Smooth muscle cell (in vitro differentiated cells): ENCODE measurements at regions not wholly inside any gene's neighbourhood (a gene's known extent, or its start where the extent isn't known, plus 50 kb on each side); places are given as distances from the start of the nearest gene placed in this dataset.

Experiments
- DNase-seq: peaks from one replicate; lab custom pipeline; 2025; ENCODE audit not compliant: unreplicated experiment; lab: John Stamatoyannopoulos, UW
- H2AFZ ChIP-seq: fragments of 200-600 bp; sonication (generic); 2 replicates; pipeline ENCODE4 v1.6.0; 2016; ENCODE audit warnings: antibody characterized with exemption, low read depth, mild to moderate bottlenecking
- H3F3A ChIP-seq: fragments of 200-600 bp; sonication (generic); 2 replicates; pipeline ENCODE4 v1.6.0; 2017; ENCODE audit warnings: antibody characterized with exemption, low read depth
- H3K27ac ChIP-seq: fragments of 200-600 bp; sonication (generic); 2 replicates; pipeline ENCODE4 v1.5.1; 2016; ENCODE audit warnings: low read depth, mild to moderate bottlenecking
- H3K27me3 ChIP-seq: fragments of 200-600 bp; sonication (generic); 2 replicates; pipeline ENCODE4 v1.6.1; 2016; ENCODE audit warnings: low read depth, mild to moderate bottlenecking
- H3K36me3 ChIP-seq: fragments of 200-600 bp; sonication (generic); 2 replicates; pipeline ENCODE4 v1.5.1; 2016; ENCODE audit warnings: low read depth
- H3K4me1 ChIP-seq: fragments of 200-600 bp; sonication (generic); 2 replicates; pipeline ENCODE4 v1.5.1; 2016; ENCODE audit warnings: low read depth
- H3K4me2 ChIP-seq: fragments of 200-600 bp; sonication (generic); 2 replicates; pipeline ENCODE4 v1.6.0; 2016; ENCODE audit warnings: mild to moderate bottlenecking
- H3K4me3 ChIP-seq: fragments of 200-600 bp; sonication (generic); 2 replicates; pipeline ENCODE4 v1.5.1; 2016; ENCODE audit warnings: mild to moderate bottlenecking
- H3K79me2 ChIP-seq: fragments of 200-600 bp; sonication (generic); 2 replicates; pipeline ENCODE4 v1.6.0; 2016; ENCODE audit warnings: low read depth, mild to moderate bottlenecking
- H3K9ac ChIP-seq: fragments of 200-600 bp; sonication (generic); 2 replicates; pipeline ENCODE4 v1.6.0; 2016; ENCODE audit warnings: low read depth
- H3K9me3 ChIP-seq: fragments of 200-600 bp; sonication (generic); replicated peaks from 2 replicates; pipeline ENCODE4 v1.5.1; 2016; ENCODE audit warnings: low read depth
- H4K20me1 ChIP-seq: fragments of 200-600 bp; sonication (generic); 2 replicates; pipeline ENCODE4 v1.6.0; 2016; ENCODE audit warnings: low read depth
- WGBS: methylation state at CpG from one replicate; pipeline ENCODE4 v1.1.7; 2016; ENCODE audit warnings: low lambda C conversion rate; 5-methylcytosine and 5-hydroxymethylcytosine counted together
- TF ChIP-seq, protein P1 (sequence below): fragments of 200-600 bp; sonication (generic); IDR thresholded peaks from 2 replicates; pipeline ENCODE4 v1.5.1; 2017; ENCODE audit warnings: borderline replicate concordance, mild to moderate bottlenecking, antibody characterized with exemption; ENCODE audit not compliant: insufficient read depth, poor library complexity, severe bottlenecking

DNA sequence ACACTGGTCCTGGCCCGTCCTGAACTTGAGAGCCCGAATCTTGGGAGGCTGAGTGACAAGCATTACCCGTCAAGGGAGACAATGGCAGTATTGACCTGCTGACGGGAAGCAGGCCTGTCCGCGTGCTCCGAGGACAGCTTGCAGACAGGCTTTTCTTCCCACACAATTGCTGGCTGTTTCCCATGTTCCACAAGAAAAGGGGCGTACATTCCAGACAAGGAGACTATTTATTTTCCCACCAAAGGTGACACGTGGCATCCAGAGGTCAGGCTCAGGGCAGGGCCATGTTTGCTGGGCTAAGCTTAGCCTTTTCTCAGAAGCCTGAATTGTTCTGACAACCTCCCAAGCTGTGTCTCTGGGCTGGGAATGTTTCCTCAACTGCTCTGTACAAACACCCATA is 86.9 kb upstream of the SPON1 start:
- TF ChIP-seq, protein P1, sequence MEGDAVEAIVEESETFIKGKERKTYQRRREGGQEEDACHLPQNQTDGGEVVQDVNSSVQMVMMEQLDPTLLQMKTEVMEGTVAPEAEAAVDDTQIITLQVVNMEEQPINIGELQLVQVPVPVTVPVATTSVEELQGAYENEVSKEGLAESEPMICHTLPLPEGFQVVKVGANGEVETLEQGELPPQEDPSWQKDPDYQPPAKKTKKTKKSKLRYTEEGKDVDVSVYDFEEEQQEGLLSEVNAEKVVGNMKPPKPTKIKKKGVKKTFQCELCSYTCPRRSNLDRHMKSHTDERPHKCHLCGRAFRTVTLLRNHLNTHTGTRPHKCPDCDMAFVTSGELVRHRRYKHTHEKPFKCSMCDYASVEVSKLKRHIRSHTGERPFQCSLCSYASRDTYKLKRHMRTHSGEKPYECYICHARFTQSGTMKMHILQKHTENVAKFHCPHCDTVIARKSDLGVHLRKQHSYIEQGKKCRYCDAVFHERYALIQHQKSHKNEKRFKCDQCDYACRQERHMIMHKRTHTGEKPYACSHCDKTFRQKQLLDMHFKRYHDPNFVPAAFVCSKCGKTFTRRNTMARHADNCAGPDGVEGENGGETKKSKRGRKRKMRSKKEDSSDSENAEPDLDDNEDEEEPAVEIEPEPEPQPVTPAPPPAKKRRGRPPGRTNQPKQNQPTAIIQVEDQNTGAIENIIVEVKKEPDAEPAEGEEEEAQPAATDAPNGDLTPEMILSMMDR = no peak
- whole genome bisulfite sequencing = 64% methylated on average over 9 of the region's 9 CpGs
- H3F3A ChIP-seq = no peaks in the 10 kb centered on the region
- no peak overlapping the region for H3K4me3 ChIP-seq
- H3K27ac ChIP-seq = no peak overlapping the region
- DNase-seq = no peak
- no peaks in the 10 kb centered on the region for H3K36me3 ChIP-seq
- no peak overlapping the region for H3K4me2 ChIP-seq
- no peaks in the 10 kb centered on the region for H4K20me1 ChIP-seq
- H2AFZ ChIP-seq = no peak overlapping the region
- H3K79me2 ChIP-seq = no peaks in the 10 kb centered on the region
- no peaks in the 10 kb centered on the region for H3K9me3 ChIP-seq
- H3K9ac ChIP-seq = no peak overlapping the region
- peaks cover 18% of the 10 kb centered on the region for H3K27me3 ChIP-seq
- no peaks in the 10 kb centered on the region for H3K4me1 ChIP-seq

DNA sequence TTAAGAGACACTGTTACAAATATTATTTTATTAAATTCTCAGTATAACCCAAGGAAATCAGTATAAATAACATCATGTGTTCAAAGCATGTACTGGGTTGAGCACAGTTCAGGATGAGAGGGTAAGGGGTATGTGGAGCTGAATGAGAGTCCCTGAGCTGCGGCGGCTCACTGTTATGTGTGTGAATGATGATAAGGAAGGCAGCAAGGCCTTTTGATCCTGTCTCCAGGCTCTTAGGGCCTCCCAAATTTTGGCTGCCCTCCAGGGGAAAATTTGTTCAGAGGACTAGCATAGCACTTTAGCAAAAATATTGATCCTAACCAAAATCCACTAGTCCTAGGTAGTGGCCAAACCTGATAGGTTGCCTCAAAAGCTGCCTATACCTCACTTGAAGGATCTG is 86.1 kb upstream of the SPON1 start:
- DNase-seq = no peak
- H3K9ac ChIP-seq = no peak overlapping the region
- WGBS = 97% methylated on average over 2 of the region's 2 CpGs
- H4K20me1 ChIP-seq = no peaks in the 10 kb centered on the region
- H3K4me1 ChIP-seq = no peaks in the 10 kb centered on the region
- H3K4me2 ChIP-seq = no peak overlapping the region
- H2AFZ ChIP-seq = no peak overlapping the region
- H3K27ac ChIP-seq = no peak overlapping the region
- no peak overlapping the region for H3K4me3 ChIP-seq
- TF ChIP-seq, protein P1 = no peak
- no peaks in the 10 kb centered on the region for H3K79me2 ChIP-seq
- no peaks in the 10 kb centered on the region for H3F3A ChIP-seq
- no peaks in the 10 kb centered on the region for H3K9me3 ChIP-seq
- H3K27me3 ChIP-seq = peaks cover 18% of the 10 kb centered on the region
- H3K36me3 ChIP-seq = no peaks in the 10 kb centered on the region

DNA sequence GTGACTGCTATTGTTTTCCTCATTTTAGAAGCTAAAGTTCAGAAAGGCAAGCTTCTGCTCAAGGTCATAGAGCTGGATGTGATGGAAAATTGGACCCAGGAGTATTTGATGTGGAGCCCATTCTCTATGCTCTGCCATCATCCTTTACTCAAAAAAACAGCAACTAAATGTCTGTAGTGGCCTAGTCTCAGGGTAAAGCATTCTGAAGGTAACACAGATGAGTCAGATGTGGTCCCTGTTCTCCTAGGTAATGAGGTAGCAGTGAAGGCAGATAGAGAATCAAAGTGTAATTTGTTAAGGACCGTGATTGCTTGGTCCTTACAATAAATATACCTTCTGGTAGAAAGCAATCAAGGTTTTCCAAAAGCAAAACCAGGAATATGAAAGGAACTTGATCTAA is 84.4 kb upstream of the SPON1 start:
- Histone ChIP-seq H3K27ac (no peak overlapping the region), H3K36me3 (no peaks in the 10 kb centered on the region), H3K4me2 (no peak overlapping the region), H3K9me3 (no peaks in the 10 kb centered on the region), H3K4me1 (no peaks in the 10 kb centered on the region), H3K9ac (no peak overlapping the region), H4K20me1 (no peaks in the 10 kb centered on the region), H3F3A (no peaks in the 10 kb centered on the region), H3K79me2 (no peaks in the 10 kb centered on the region), H3K27me3 (peaks cover 19% of the 10 kb centered on the region), H2AFZ (no peak overlapping the region), H3K4me3 (no peak overlapping the region)
- DNase-seq = no peak
- TF ChIP-seq, protein P1 = no peak
- WGBS = 88% methylated on average over 1 of the region's 1 CpG

DNA sequence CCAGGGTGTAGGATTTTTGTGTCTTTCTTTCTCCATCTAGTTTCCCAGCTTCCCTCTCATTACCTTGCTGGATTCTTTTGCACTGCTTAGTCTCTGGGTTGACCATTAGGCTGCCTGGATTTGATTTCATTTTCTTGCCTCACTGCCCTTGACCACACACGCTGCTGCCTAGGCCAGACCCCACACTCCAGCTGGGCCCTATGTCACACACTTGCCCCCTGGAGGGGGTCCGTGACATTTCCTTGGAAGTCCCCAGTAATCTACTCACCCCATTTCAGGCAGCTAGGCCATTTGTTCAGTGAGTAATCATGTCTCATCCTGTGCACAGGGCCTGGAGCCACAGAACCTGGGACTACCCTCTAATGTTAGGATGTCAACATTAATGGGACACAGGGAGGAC is 81.9 kb upstream of the SPON1 start:
- no peaks in the 10 kb centered on the region for H3K36me3 ChIP-seq
- H3K9ac ChIP-seq = no peak overlapping the region
- no peak overlapping the region for H3K27ac ChIP-seq
- no peak overlapping the region for H2AFZ ChIP-seq
- TF ChIP-seq, protein P1 = no peak
- H3K4me3 ChIP-seq = no peak overlapping the region
- no peak overlapping the region for H3K4me2 ChIP-seq
- no peaks in the 10 kb centered on the region for H3K79me2 ChIP-seq
- no peaks in the 10 kb centered on the region for H3K4me1 ChIP-seq
- H4K20me1 ChIP-seq = no peaks in the 10 kb centered on the region
- peaks cover 24% of the 10 kb centered on the region for H3K27me3 ChIP-seq
- H3F3A ChIP-seq = no peaks in the 10 kb centered on the region
- DNase-seq = no peak
- 86% methylated on average over 2 of the region's 2 CpGs for WGBS
- H3K9me3 ChIP-seq = no peaks in the 10 kb centered on the region
